Peyer's patch (tissue), 4 donors: ENCODE measurements at regions not wholly inside any gene's neighbourhood (a gene's known extent, or its start where the extent isn't known, plus 50 kb on each side); places are given as distances from the start of the nearest gene placed in this dataset.

Source experiments
- CTCF ChIP-seq, 6 experiments: fragments of 450-650 bp in 4 of 6; fragments of 200-600 bp in 2 of 6; sonication (generic) in 1 of 6; IDR thresholded peaks; one replicate each; pipeline ENCODE4 v1.5.1; 2017 to 2019; ENCODE audit warnings: antibody characterized with exemption in 6 of 6, mild to moderate bottlenecking in 3 of 6, moderate library complexity in 1 of 6
- POLR2A ChIP-seq, 2 donors: fragments of 450-650 bp; IDR thresholded peaks; one replicate each; pipeline ENCODE4 v1.5.1; 2017; ENCODE audit warnings: antibody characterized with exemption in 2 of 2, mild to moderate bottlenecking in 2 of 2, moderate library complexity in 2 of 2

- TF ChIP-seq CTCF (IDR thresholded peaks at IDR 0.05): no peak
- no peak for TF ChIP-seq POLR2A (IDR thresholded peaks at IDR 0.05)
Measured at GRCh38 chr3:158896729-158897128, 94.9 kb downstream of the MFSD1 start.
